SJCRH30 (cell line): ENCODE measurements at regions not wholly inside any gene's neighbourhood (a gene's known extent, or its start where the extent isn't known, plus 50 kb on each side); places are given as distances from the start of the nearest gene placed in this dataset.
"Not testable (repeated sequence)": the region's sequence is repeated elsewhere in the genome, so short reads cannot be mapped to it uniquely, and the experiment has no call there.

ENCODE experiments used
- DNase-seq, 2 experiments: peaks; one replicate each; pipeline ENCODE4 v3.0.0-alpha.2; 2015 to 2020
- H3K27ac ChIP-seq: fragments of 250-450 bp; sonication (Bioruptor Pico); 2 replicates; pipeline ENCODE4 v1.5.1; 2020; ENCODE audit warnings: mild to moderate bottlenecking, moderate library complexity
- H3K27me3 ChIP-seq: fragments of 250-450 bp; sonication (Bioruptor Pico); 2 replicates; pipeline ENCODE4 v1.5.1; 2020; ENCODE audit warnings: mild to moderate bottlenecking, moderate library complexity
- H3K36me3 ChIP-seq: fragments of 250-450 bp; sonication (Bioruptor Pico); 2 replicates; pipeline ENCODE4 v1.5.1; 2020; ENCODE audit warnings: mild to moderate bottlenecking, moderate library complexity
- H3K4me1 ChIP-seq: fragments of 250-450 bp; sonication (Bioruptor Pico); 2 replicates; pipeline ENCODE4 v1.5.1; 2020; ENCODE audit warnings: mild to moderate bottlenecking, moderate library complexity
- H3K4me3 ChIP-seq: fragments of 250-450 bp; sonication (Bioruptor Pico); 2 replicates; pipeline ENCODE4 v1.5.1; 2020; ENCODE audit warnings: mild to moderate bottlenecking, moderate library complexity
- H3K9me3 ChIP-seq: fragments of 250-450 bp; sonication (Bioruptor Pico); replicated peaks from 2 replicates; pipeline ENCODE4 v1.5.1; 2020; ENCODE audit warnings: mild to moderate bottlenecking, moderate library complexity

- Histone ChIP-seq H3K36me3 (no peaks in the 10 kb centered on the region), H3K4me3 (peak overlapping the region; percentile 52)
- DNase-seq: no peak
Observed at GRCh38 chr16:14002416-14002990, 68.6 kb upstream of the MRTFB start.

GRCh38 chr16:14003074-14003570, 68.0 kb upstream of the MRTFB start:
- DNase-seq: peak; percentile 75 to 82

More at GRCh38 chr16:14002416-14002990, 68.6 kb upstream of the MRTFB start:
- H3K27me3 ChIP-seq: no peaks in the 10 kb centered on the region
- H3K4me1 ChIP-seq: peaks cover 24% of the 10 kb centered on the region
- H3K27ac ChIP-seq: no peak overlapping the region
- H3K9me3 ChIP-seq: no peaks in the 10 kb centered on the region

GRCh38 chr16:14004031-14004728, 66.9 kb upstream of the MRTFB start:
- H3K4me1 ChIP-seq: peaks cover 21% of the 10 kb centered on the region
- H3K36me3 ChIP-seq: no peaks in the 10 kb centered on the region
- H3K27me3 ChIP-seq: no peaks in the 10 kb centered on the region
- H3K27ac ChIP-seq: peak overlapping the region; percentile 13; the same call in 1 of the 2 replicates
- H3K9me3 ChIP-seq: no peaks in the 10 kb centered on the region
- H3K4me3 ChIP-seq: no peak overlapping the region
- DNase-seq: no peak

More at GRCh38 chr16:14003074-14003570, 68.0 kb upstream of the MRTFB start:
- Histone ChIP-seq H3K4me1 (peaks cover 23% of the 10 kb centered on the region), H3K27me3 (no peaks in the 10 kb centered on the region), H3K36me3 (no peaks in the 10 kb centered on the region), H3K9me3 (no peaks in the 10 kb centered on the region), H3K27ac (no peak overlapping the region), H3K4me3 (peak overlapping the region; percentile 52)

- Histone ChIP-seq H3K27me3 (no peaks in the 10 kb centered on the region), H3K27ac (peak overlapping the region; percentile 13; the same call in 1 of the 2 replicates), H3K36me3 (no peaks in the 10 kb centered on the region)
Observed at GRCh38 chr16:14004729-14005315, 66.3 kb upstream of the MRTFB start.

GRCh38 chr16:14005335-14005734, 65.8 kb upstream of the MRTFB start:
- Histone ChIP-seq H3K27ac (peak overlapping the region; percentile 13; the same call in 1 of the 2 replicates), H3K27me3 (no peaks in the 10 kb centered on the region), H3K9me3 (no peaks in the 10 kb centered on the region), H3K4me3 (no peak overlapping the region), H3K36me3 (no peaks in the 10 kb centered on the region), H3K4me1 (peaks cover 21% of the 10 kb centered on the region)
- DNase-seq: no peak

More at GRCh38 chr16:14004729-14005315, 66.3 kb upstream of the MRTFB start:
- Histone ChIP-seq H3K4me1 (peaks cover 21% of the 10 kb centered on the region), H3K9me3 (no peaks in the 10 kb centered on the region), H3K4me3 (no peak overlapping the region)
- peak; percentile 34 to 59 for DNase-seq

GRCh38 chr16:14007450-14007849, 63.7 kb upstream of the MRTFB start:
- Histone ChIP-seq H3K9me3 (no peaks in the 10 kb centered on the region), H3K27ac (no peak overlapping the region), H3K36me3 (no peaks in the 10 kb centered on the region), H3K4me1 (peaks cover 21% of the 10 kb centered on the region), H3K27me3 (no peaks in the 10 kb centered on the region), H3K4me3 (no peak overlapping the region)
- no peak for DNase-seq

- H3K36me3 ChIP-seq: no peaks in the 10 kb centered on the region
- no peaks in the 10 kb centered on the region for H3K9me3 ChIP-seq
- no peaks in the 10 kb centered on the region for H3K27me3 ChIP-seq
- DNase-seq: no peak
- H3K4me1 ChIP-seq: peaks cover 26% of the 10 kb centered on the region
- no peak overlapping the region for H3K27ac ChIP-seq
- no peak overlapping the region for H3K4me3 ChIP-seq
Observed at GRCh38 chr16:14011001-14011400, 60.1 kb upstream of the MRTFB start.

- Histone ChIP-seq H3K4me3 (no peak overlapping the region), H3K36me3 (no peaks in the 10 kb centered on the region), H3K27ac (no peak overlapping the region), H3K27me3 (no peaks in the 10 kb centered on the region), H3K4me1 (peaks cover 26% of the 10 kb centered on the region), H3K9me3 (no peaks in the 10 kb centered on the region)
- DNase-seq: no peak
Observed at GRCh38 chr16:14011846-14012245, 59.3 kb upstream of the MRTFB start.

GRCh38 chr16:14013145-14013570, 58.0 kb upstream of the MRTFB start:
- no peak overlapping the region for H3K27ac ChIP-seq
- no peak overlapping the region; the same call in 1 of the 2 replicates for H3K4me3 ChIP-seq
- H3K36me3 ChIP-seq: no peaks in the 10 kb centered on the region
- no peaks in the 10 kb centered on the region for H3K9me3 ChIP-seq
- peaks cover 23% of the 10 kb centered on the region for H3K4me1 ChIP-seq
- no peaks in the 10 kb centered on the region for H3K27me3 ChIP-seq
- DNase-seq: no peak

GRCh38 chr16:14013571-14014283, 57.4 kb upstream of the MRTFB start:
- peak overlapping the region; percentile 10; the same call in 1 of the 2 replicates for H3K27ac ChIP-seq
- no peaks in the 10 kb centered on the region for H3K27me3 ChIP-seq
- peaks cover 23% of the 10 kb centered on the region for H3K4me1 ChIP-seq
- peak; percentile 39 to 66 for DNase-seq
- no peaks in the 10 kb centered on the region for H3K9me3 ChIP-seq
- no peaks in the 10 kb centered on the region for H3K36me3 ChIP-seq
- H3K4me3 ChIP-seq: no peak overlapping the region; the same call in 1 of the 2 replicates

- H3K4me1 ChIP-seq: peaks cover 23% of the 10 kb centered on the region
- H3K9me3 ChIP-seq: no peaks in the 10 kb centered on the region
- no peaks in the 10 kb centered on the region for H3K36me3 ChIP-seq
- H3K4me3 ChIP-seq: no peak overlapping the region
- DNase-seq: no peak
- no peaks in the 10 kb centered on the region for H3K27me3 ChIP-seq
- H3K27ac ChIP-seq: no peak overlapping the region
Observed at GRCh38 chr16:14014284-14014625, 56.9 kb upstream of the MRTFB start.

- Histone ChIP-seq H3K4me1 (peaks cover 23% of the 10 kb centered on the region), H3K27ac (no peak overlapping the region), H3K4me3 (peak overlapping the region; percentile 28), H3K27me3 (no peaks in the 10 kb centered on the region), H3K9me3 (no peaks in the 10 kb centered on the region), H3K36me3 (no peaks in the 10 kb centered on the region)
- DNase-seq: no peak
Observed at GRCh38 chr16:14015033-14015432, 56.1 kb upstream of the MRTFB start.

- no peak overlapping the region for H3K27ac ChIP-seq
- no peaks in the 10 kb centered on the region for H3K36me3 ChIP-seq
- no peak for DNase-seq
- H3K9me3 ChIP-seq: no peaks in the 10 kb centered on the region
- no peaks in the 10 kb centered on the region for H3K27me3 ChIP-seq
- H3K4me3 ChIP-seq: no peak overlapping the region
- H3K4me1 ChIP-seq: peaks cover 23% of the 10 kb centered on the region
Observed at GRCh38 chr16:14015461-14015860, 55.7 kb upstream of the MRTFB start.

GRCh38 chr16:14015948-14016347, 55.2 kb upstream of the MRTFB start:
- DNase-seq: no peak
- Histone ChIP-seq H3K27me3 (no peaks in the 10 kb centered on the region), H3K9me3 (no peaks in the 10 kb centered on the region), H3K27ac (no peak overlapping the region), H3K36me3 (no peaks in the 10 kb centered on the region), H3K4me3 (no peak overlapping the region), H3K4me1 (peaks cover 23% of the 10 kb centered on the region)

- not testable (repeated sequence) for DNase-seq, H3K4me3 ChIP-seq, H3K36me3 ChIP-seq, H3K9me3 ChIP-seq, H3K27ac ChIP-seq, H3K27me3 ChIP-seq
- peaks cover 23% of the 10 kb centered on the region for H3K4me1 ChIP-seq
Observed at GRCh38 chr16:14016362-14016761, 54.8 kb upstream of the MRTFB start.
